GM12878 (cell line): ENCODE measurements at regions not wholly inside any gene's neighbourhood (a gene's known extent, or its start where the extent isn't known, plus 50 kb on each side); places are given as distances from the start of the nearest gene placed in this dataset.

Source experiments
- CEBPB ChIP-seq, 2 experiments: fragments of 150-350 bp in 1 of 2; IDR thresholded peaks; 2 replicates each; pipeline ENCODE4 v1.6.1; 2012 to 2014; ENCODE audit warnings: low read depth in 2 of 2, low read length in 2 of 2, borderline replicate concordance in 1 of 2, inconsistent platforms in 1 of 2
- CTCF ChIP-seq, 3 experiments: IDR thresholded peaks in 2 of 3; conservative IDR thresholded peaks in 1 of 3; 2 replicates each; pipeline ENCODE4 v1.5.1; 2011; ENCODE audit warnings: low read depth in 3 of 3, low read length in 3 of 3, mild to moderate bottlenecking in 3 of 3, control low read depth in 2 of 3, moderate library complexity in 2 of 3, inconsistent platforms in 1 of 3, mixed read lengths in 1 of 3; ENCODE audit not compliant: control insufficient read depth in 2 of 3, insufficient read depth in 1 of 3; ENCODE audit errors: extremely low read depth in 1 of 3
- EGR1 ChIP-seq, 2 experiments: IDR thresholded peaks; 1 replicate in 1 of 2; 2 replicates in 1 of 2; pipeline ENCODE4 v1.6.1; 2011 to 2012; ENCODE audit warnings: low read depth in 2 of 2, low read length in 2 of 2, borderline replicate concordance in 1 of 2, mild to moderate bottlenecking in 1 of 2, moderate library complexity in 1 of 2
- ELK1 ChIP-seq: IDR thresholded peaks from 2 replicates; pipeline ENCODE4 v1.6.1; 2012; ENCODE audit warnings: low read depth, low read length, improper control_type of control experiment
- ESRRA ChIP-seq: IDR thresholded peaks from 2 replicates; pipeline ENCODE4 v1.6.1; 2012; ENCODE audit warnings: mild to moderate bottlenecking, low read length, improper control_type of control experiment
- GABPA ChIP-seq: IDR thresholded peaks from 2 replicates; pipeline ENCODE4 v1.6.1; 2014; ENCODE audit warnings: antibody characterized with exemption, low read depth, mild to moderate bottlenecking, inconsistent platforms
- USF2 ChIP-seq: IDR thresholded peaks from 2 replicates; pipeline ENCODE4 v1.6.1; 2011; ENCODE audit warnings: low read depth, low read length, improper control_type of control experiment, borderline replicate concordance
- ZSCAN29 ChIP-seq: fragments of 450-650 bp; IDR thresholded peaks from 2 replicates; pipeline ENCODE4 v1.6.1; 2017; ENCODE audit warnings: mild to moderate bottlenecking, moderate library complexity

GRCh38 chr2:128996078-128996477 is 677.4 kb upstream of the HS6ST1 start:
- no peak for TF ChIP-seq CTCF (IDR thresholded peaks at IDR 0.05 in 2 of 3, conservative IDR thresholded peaks at IDR 0.05 in 1 of 3; ENCODE audit: control insufficient read depth in 2 of 3, extremely low read depth in 1 of 3, insufficient read depth in 1 of 3, low read depth in 3 of 3, low read length in 3 of 3)
- TF ChIP-seq ELK1 = no peak
- TF ChIP-seq ZSCAN29 = no peak
- TF ChIP-seq EGR1 (IDR thresholded peaks at IDR 0.05; ENCODE audit: borderline replicate concordance in 1 of 2, low read depth in 2 of 2, low read length in 2 of 2) = no peak
- no peak for TF ChIP-seq ESRRA
- no peak for TF ChIP-seq GABPA
- no peak for TF ChIP-seq USF2
- TF ChIP-seq CEBPB (IDR thresholded peaks at IDR 0.05; ENCODE audit: borderline replicate concordance in 1 of 2, low read depth in 2 of 2, low read length in 2 of 2) = no peak
